ENCODE measurements at regions not wholly inside any gene's neighbourhood (a gene's known extent, or its start where the extent isn't known, plus 50 kb on each side); places are given as distances from the start of the nearest gene placed in this dataset.

GRCh38 chrX:131614241-131614640 is 70.4 kb downstream of the OR13H1 start:
- no peak for DNase-seq
- H3K9me3 ChIP-seq: no peaks in the 10 kb centered on the region
- 51 to 88% (median 70%) methylated on average over 1 to 2 of the region's 2 CpGs for WGBS, 5 donors
- no peaks in the 10 kb centered on the region for H3K4me1 ChIP-seq
- no peak overlapping the region for H3K4me3 ChIP-seq
- H3K27me3 ChIP-seq (replicated peaks in 1 of 7): peaks cover 0 to 23% (median 0%) of the 10 kb centered on the region in 7 donors
- TF ChIP-seq POLR2AphosphoS5 (IDR thresholded peaks at IDR 0.05): no peak
- TF ChIP-seq CTCF (IDR thresholded peaks at IDR 0.05 in 8 of 11, conservative IDR thresholded peaks at IDR 0.05 in 3 of 11): no peak
- intact Hi-C loops (cut with DNase I; ENCODE audit: low total_unique reads): no loop called here
- H3K27ac ChIP-seq: no peak overlapping the region
- H3K36me3 ChIP-seq: no peaks in the 10 kb centered on the region

- Histone ChIP-seq H3K27ac (no peak overlapping the region), H3K9me3 (no peaks in the 10 kb centered on the region), H3K4me3 (no peak overlapping the region), H3K36me3 (no peaks in the 10 kb centered on the region), H3K4me1 (no peaks in the 10 kb centered on the region), H3K27me3 (replicated peaks in 1 of 7) (peaks cover 0 to 30% (median 0%) of the 10 kb centered on the region in 7 donors)
- 49 to 75% (median 50%) methylated on average over 3 of the region's 3 CpGs for WGBS, 5 donors
- DNase-seq: no peak
- intact Hi-C loops (cut with DNase I; ENCODE audit: low total_unique reads): no loop called here
- TF ChIP-seq CTCF (IDR thresholded peaks at IDR 0.05 in 8 of 11, conservative IDR thresholded peaks at IDR 0.05 in 3 of 11) (no peak), POLR2A (IDR thresholded peaks at IDR 0.05) (no peak), POLR2AphosphoS5 (IDR thresholded peaks at IDR 0.05) (no peak)
Observed at GRCh38 chrX:131617182-131617581, 73.3 kb downstream of the OR13H1 start.

GRCh38 chrX:131621650-131622049 is 77.8 kb downstream of the OR13H1 start:
- DNase-seq: no peak
- no peak for TF ChIP-seq POLR2AphosphoS5 (IDR thresholded peaks at IDR 0.05)
- TF ChIP-seq CTCF (IDR thresholded peaks at IDR 0.05 in 8 of 11, conservative IDR thresholded peaks at IDR 0.05 in 3 of 11): no peak
- TF ChIP-seq POLR2A (IDR thresholded peaks at IDR 0.05): no peak
- Histone ChIP-seq H3K27me3 (replicated peaks in 1 of 7) (peaks cover 0 to 50% (median 0%) of the 10 kb centered on the region in 7 donors), H3K36me3 (no peaks in the 10 kb centered on the region), H3K4me3 (no peak overlapping the region), H3K9me3 (no peaks in the 10 kb centered on the region), H3K27ac (no peak overlapping the region), H3K4me1 (no peaks in the 10 kb centered on the region)
- WGBS, 5 donors: 8 to 40% (median 12%) methylated on average over 1 of the region's 1 CpG
- intact Hi-C loops (cut with DNase I; ENCODE audit: low total_unique reads): no loop called here

- Histone ChIP-seq H3K4me1 (no peaks in the 10 kb centered on the region), H3K36me3 (no peaks in the 10 kb centered on the region), H3K9me3 (no peaks in the 10 kb centered on the region), H3K27me3 (replicated peaks in 1 of 7) (peaks cover 0 to 62% (median 0%) of the 10 kb centered on the region in 7 donors), H3K27ac (no peak overlapping the region), H3K4me3 (no peak overlapping the region)
- 31 to 45% (median 42%) methylated on average over 3 of the region's 3 CpGs for WGBS, 5 donors
- TF ChIP-seq POLR2AphosphoS5 (IDR thresholded peaks at IDR 0.05): no peak
- TF ChIP-seq POLR2A (IDR thresholded peaks at IDR 0.05): no peak
- TF ChIP-seq CTCF (IDR thresholded peaks at IDR 0.05 in 8 of 11, conservative IDR thresholded peaks at IDR 0.05 in 3 of 11): no peak
- DNase-seq: no peak
- intact Hi-C loops (cut with DNase I; ENCODE audit: low total_unique reads): no loop called here
Observed at GRCh38 chrX:131626681-131627296, 82.9 kb downstream of the OR13H1 start.

Data from spleen (tissue), 11 donors.